ACC112 (cell line): ENCODE measurements at regions not wholly inside any gene's neighbourhood (a gene's known extent, or its start where the extent isn't known, plus 50 kb on each side); places are given as distances from the start of the nearest gene placed in this dataset.

Experiments
- H2AFZ ChIP-seq: fragments of 200-600 bp; sonication (generic); one replicate; pipeline ENCODE4 v1.6.0; 2017; ENCODE audit warnings: antibody characterized with exemption, low read length; ENCODE audit not compliant: unreplicated experiment
- H3K27ac ChIP-seq: fragments of 200-600 bp; sonication (generic); 2 replicates; pipeline ENCODE4 v1.5.1; 2014; ENCODE audit warnings: low read depth, mild to moderate bottlenecking, antibody characterized with exemption, low read length, moderate library complexity
- H3K27me3 ChIP-seq: fragments of 200-600 bp; sonication (generic); 2 replicates; pipeline ENCODE4 v1.6.1; 2014; ENCODE audit warnings: mild to moderate bottlenecking, antibody characterized with exemption, low read length, moderate library complexity, mixed read lengths; ENCODE audit not compliant: insufficient read depth
- H3K36me3 ChIP-seq: fragments of 200-600 bp; sonication (generic); 2 replicates; pipeline ENCODE4 v1.6.1; 2016; ENCODE audit warnings: mild to moderate bottlenecking, antibody characterized with exemption, low read length, moderate library complexity, mixed read lengths; ENCODE audit not compliant: insufficient read depth
- H3K4me1 ChIP-seq: fragments of 200-600 bp; sonication (generic); one replicate; pipeline ENCODE4 v1.6.1; 2016; ENCODE audit warnings: low read length, mixed read lengths; ENCODE audit not compliant: insufficient read depth, unreplicated experiment, control insufficient read depth
- H3K4me3 ChIP-seq: fragments of 200-600 bp; sonication (generic); 2 replicates; pipeline ENCODE4 v1.5.1; 2014; ENCODE audit warnings: mild to moderate bottlenecking, low read depth, low read length
- H3K79me2 ChIP-seq: fragments of 200-600 bp; sonication (generic); one replicate; pipeline ENCODE4 v1.6.0; 2016; ENCODE audit warnings: low read length; ENCODE audit not compliant: control insufficient read depth, unreplicated experiment, insufficient read depth

DNA sequence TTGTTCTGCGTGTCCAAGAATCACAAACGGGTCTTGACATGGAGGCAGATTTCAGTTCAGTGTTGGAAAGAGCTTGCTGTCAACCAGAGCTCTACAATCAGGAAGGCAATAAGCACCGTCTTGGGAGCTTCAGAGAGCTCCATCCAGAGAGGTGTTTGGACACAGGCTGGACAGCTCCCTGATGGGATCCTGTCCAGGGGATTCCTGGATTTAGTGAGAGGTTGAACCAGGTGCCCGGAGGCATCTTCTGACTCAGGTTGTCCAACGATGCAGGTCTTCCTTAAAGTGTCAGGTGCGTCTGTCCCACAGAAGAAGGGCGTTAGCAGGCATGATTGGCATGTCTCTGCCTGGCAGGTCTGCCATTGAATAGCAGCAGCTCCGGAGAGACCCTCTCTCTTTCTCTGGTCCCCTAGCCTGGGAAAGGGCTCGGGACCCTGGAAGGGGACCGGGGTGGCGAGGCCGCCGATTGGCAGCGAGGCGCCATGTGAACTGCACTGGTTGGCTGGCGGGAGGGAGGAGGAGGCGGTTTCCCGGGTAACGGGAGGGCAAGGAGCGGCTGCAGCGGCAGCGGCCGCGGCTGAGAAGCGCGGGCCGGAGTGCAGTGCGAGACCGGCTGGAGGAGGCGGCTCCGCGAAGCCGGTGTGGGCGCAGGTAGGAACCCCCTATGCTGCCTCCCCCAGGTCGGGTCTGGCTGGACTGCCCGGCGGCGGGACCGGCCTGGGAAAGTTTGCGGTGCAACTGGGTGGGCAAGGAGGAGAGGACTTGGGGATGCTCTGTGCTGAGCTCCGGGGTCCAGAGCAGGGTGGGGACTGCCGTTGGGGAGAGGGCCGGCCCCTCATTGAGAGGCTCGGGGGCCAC lies 104.1 kb upstream of the E2F8 start:
- H3K27ac ChIP-seq, result peak overlapping the region; percentile 49; the same call in 1 of the 2 replicates
- H3K36me3 ChIP-seq, result no peaks in the 10 kb centered on the region
- peaks cover 17% of the 10 kb centered on the region for H3K27me3 ChIP-seq
- H3K79me2 ChIP-seq, result peaks cover 49% of the 10 kb centered on the region
- peak overlapping the region; percentile 94 for H3K4me3 ChIP-seq
- H3K4me1 ChIP-seq, result peaks cover 29% of the 10 kb centered on the region
- peak overlapping the region; percentile 51 for H2AFZ ChIP-seq

DNA sequence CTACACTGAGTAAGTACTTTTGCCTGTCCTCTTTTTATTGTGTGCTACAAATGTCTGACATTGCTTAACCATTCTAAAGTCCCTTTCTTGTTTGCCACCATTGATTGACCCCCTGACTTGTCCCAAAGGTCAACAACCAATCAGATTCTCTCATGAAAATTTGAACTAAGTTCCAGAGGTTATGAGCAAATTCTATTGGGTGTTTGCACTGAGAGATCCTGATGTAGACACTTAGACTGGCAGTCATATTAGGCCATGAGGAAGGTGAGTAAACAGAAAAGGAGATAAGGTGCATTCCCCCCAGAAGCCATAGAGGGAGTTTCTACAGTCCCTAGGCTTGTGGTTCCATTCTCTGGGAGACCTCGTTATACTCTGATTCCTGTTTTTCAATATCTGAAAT lies 101.3 kb upstream of the E2F8 start:
- no peak overlapping the region for H3K4me3 ChIP-seq
- H3K4me1 ChIP-seq, result peaks cover 5% of the 10 kb centered on the region
- no peaks in the 10 kb centered on the region for H3K36me3 ChIP-seq
- H3K27ac ChIP-seq, result no peak overlapping the region
- H2AFZ ChIP-seq, result no peak overlapping the region
- peaks cover 21% of the 10 kb centered on the region for H3K79me2 ChIP-seq
- peaks cover 29% of the 10 kb centered on the region for H3K27me3 ChIP-seq

- H3K4me1 ChIP-seq, result no peaks in the 10 kb centered on the region
- no peaks in the 10 kb centered on the region for H3K79me2 ChIP-seq
- no peak overlapping the region for H3K4me3 ChIP-seq
- H3K27me3 ChIP-seq, result peaks cover 29% of the 10 kb centered on the region
- H2AFZ ChIP-seq, result no peak overlapping the region
- H3K27ac ChIP-seq, result no peak overlapping the region
- H3K36me3 ChIP-seq, result no peaks in the 10 kb centered on the region
Measured at GRCh38 chr11:19338375-19338774, 97.6 kb upstream of the E2F8 start.

DNA sequence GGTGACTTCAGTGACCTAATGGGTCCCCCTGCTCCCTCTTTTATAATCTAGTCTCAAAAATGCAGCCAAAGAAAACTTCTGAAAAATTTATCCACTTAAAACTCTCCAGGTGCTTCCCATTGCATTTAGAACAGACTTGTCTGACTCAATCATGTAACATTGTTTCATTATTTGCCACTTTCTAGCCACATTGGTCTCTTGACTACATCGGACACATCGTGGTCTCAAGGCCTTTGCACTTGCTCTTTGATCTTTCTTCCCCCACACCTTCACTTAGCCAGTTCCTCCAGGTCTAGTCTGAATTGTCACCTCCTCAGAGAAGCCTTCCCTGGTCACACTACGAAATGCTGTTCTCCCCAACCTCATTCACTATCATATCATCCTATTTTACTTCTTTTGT lies 97.0 kb upstream of the E2F8 start:
- peaks cover 29% of the 10 kb centered on the region for H3K27me3 ChIP-seq
- no peaks in the 10 kb centered on the region for H3K4me1 ChIP-seq
- no peaks in the 10 kb centered on the region for H3K36me3 ChIP-seq
- no peak overlapping the region for H2AFZ ChIP-seq
- no peak overlapping the region for H3K27ac ChIP-seq
- H3K4me3 ChIP-seq, result no peak overlapping the region
- H3K79me2 ChIP-seq, result no peaks in the 10 kb centered on the region

- no peak overlapping the region for H3K27ac ChIP-seq
- H3K27me3 ChIP-seq, result peaks cover 25% of the 10 kb centered on the region; the same call in 1 of the 2 replicates
- H2AFZ ChIP-seq, result no peak overlapping the region
- H3K4me3 ChIP-seq, result no peak overlapping the region
- no peaks in the 10 kb centered on the region for H3K4me1 ChIP-seq
- no peaks in the 10 kb centered on the region for H3K79me2 ChIP-seq
- H3K36me3 ChIP-seq, result no peaks in the 10 kb centered on the region
Measured at GRCh38 chr11:19336331-19336730, 95.6 kb upstream of the E2F8 start.

GRCh38 chr11:19332476-19332875 lies 91.7 kb upstream of the E2F8 start:
- Histone ChIP-seq H3K36me3 (no peaks in the 10 kb centered on the region), H3K27ac (no peak overlapping the region), H3K79me2 (no peaks in the 10 kb centered on the region), H3K4me1 (no peaks in the 10 kb centered on the region), H3K27me3 (no peaks in the 10 kb centered on the region), H3K4me3 (no peak overlapping the region), H2AFZ (no peak overlapping the region)

DNA sequence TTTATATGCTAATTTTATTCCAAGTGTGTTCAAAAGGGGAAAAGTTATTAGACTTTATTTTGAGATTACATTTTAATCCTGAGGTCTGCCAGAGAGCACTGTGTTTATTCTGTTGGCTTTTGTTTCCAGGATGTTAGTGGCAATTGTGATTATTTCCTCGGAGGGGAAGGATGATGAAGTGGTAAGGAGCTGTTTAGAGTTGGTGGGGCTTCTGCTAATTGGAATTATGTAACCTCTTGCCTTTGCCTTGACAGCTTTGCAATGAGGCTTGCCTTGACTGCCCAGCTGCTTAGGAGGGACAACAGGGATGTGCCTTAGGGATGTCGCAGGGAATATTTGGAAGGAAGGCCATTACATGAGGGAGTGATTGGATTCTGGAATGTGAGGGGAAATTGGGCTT lies 89.7 kb upstream of the E2F8 start:
- H3K4me1 ChIP-seq, result peaks cover 5% of the 10 kb centered on the region
- H3K27me3 ChIP-seq, result no peaks in the 10 kb centered on the region
- H3K36me3 ChIP-seq, result no peaks in the 10 kb centered on the region
- no peak overlapping the region for H3K27ac ChIP-seq
- H2AFZ ChIP-seq, result no peak overlapping the region
- no peak overlapping the region for H3K4me3 ChIP-seq
- H3K79me2 ChIP-seq, result no peaks in the 10 kb centered on the region

- Histone ChIP-seq H3K27me3 (no peaks in the 10 kb centered on the region), H3K79me2 (no peaks in the 10 kb centered on the region), H3K36me3 (no peaks in the 10 kb centered on the region), H3K4me3 (no peak overlapping the region), H2AFZ (no peak overlapping the region), H3K27ac (no peak overlapping the region), H3K4me1 (peaks cover 5% of the 10 kb centered on the region)
Measured at GRCh38 chr11:19329970-19330369, 89.2 kb upstream of the E2F8 start.

GRCh38 chr11:19328586-19329311 lies 88.0 kb upstream of the E2F8 start:
- Histone ChIP-seq H3K27ac (no peak overlapping the region), H3K4me1 (peaks cover 5% of the 10 kb centered on the region), H3K36me3 (no peaks in the 10 kb centered on the region), H3K79me2 (no peaks in the 10 kb centered on the region), H3K4me3 (no peak overlapping the region), H3K27me3 (no peaks in the 10 kb centered on the region), H2AFZ (no peak overlapping the region)

GRCh38 chr11:19327280-19327679 lies 86.5 kb upstream of the E2F8 start:
- Histone ChIP-seq H3K27ac (no peak overlapping the region), H3K4me3 (no peak overlapping the region), H3K4me1 (peaks cover 5% of the 10 kb centered on the region), H2AFZ (no peak overlapping the region), H3K36me3 (no peaks in the 10 kb centered on the region), H3K79me2 (no peaks in the 10 kb centered on the region), H3K27me3 (no peaks in the 10 kb centered on the region)

GRCh38 chr11:19326499-19326898 lies 85.8 kb upstream of the E2F8 start:
- H3K4me1 ChIP-seq, result peaks cover 5% of the 10 kb centered on the region
- no peaks in the 10 kb centered on the region for H3K27me3 ChIP-seq
- H3K79me2 ChIP-seq, result no peaks in the 10 kb centered on the region
- H2AFZ ChIP-seq, result peak overlapping the region; percentile 8
- H3K36me3 ChIP-seq, result no peaks in the 10 kb centered on the region
- H3K27ac ChIP-seq, result no peak overlapping the region
- no peak overlapping the region for H3K4me3 ChIP-seq
